HG03342 (cell line): ENCODE measurements at regions not wholly inside any gene's neighbourhood (a gene's known extent, or its start where the extent isn't known, plus 50 kb on each side); places are given as distances from the start of the nearest gene placed in this dataset.
A peak's percentile ranks its signal among the peaks of the same experiment; 100 is the strongest.

Source experiments
- ATAC-seq: cut with Tn5 transposase; IDR thresholded peaks from one replicate; pipeline ENCODE4 v1.9.1; 2021; ENCODE audit warnings: mild to moderate bottlenecking, moderate library complexity; ENCODE audit not compliant: unreplicated experiment

DNA sequence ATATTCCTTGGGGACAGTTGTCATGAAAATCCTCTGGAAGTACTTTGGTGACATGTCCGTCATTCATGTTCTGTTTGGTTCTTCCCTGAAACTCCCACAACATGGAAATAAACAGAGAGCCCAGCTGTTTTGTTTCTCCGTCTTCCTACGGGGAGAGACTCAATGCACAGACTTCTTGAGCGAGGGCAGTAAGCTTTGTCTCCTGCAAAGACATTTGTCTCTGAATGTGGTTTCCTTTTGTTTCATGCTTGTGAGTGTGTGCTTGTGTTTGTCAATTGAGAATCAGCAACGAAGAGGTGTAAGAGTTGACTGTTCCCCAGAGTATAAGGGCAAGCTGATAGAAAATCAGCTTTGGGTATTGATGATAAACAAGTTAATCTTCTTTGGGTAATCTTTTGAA is 643.0 kb upstream of the RBFOX1 start:
- ATAC-seq = no peak

DNA sequence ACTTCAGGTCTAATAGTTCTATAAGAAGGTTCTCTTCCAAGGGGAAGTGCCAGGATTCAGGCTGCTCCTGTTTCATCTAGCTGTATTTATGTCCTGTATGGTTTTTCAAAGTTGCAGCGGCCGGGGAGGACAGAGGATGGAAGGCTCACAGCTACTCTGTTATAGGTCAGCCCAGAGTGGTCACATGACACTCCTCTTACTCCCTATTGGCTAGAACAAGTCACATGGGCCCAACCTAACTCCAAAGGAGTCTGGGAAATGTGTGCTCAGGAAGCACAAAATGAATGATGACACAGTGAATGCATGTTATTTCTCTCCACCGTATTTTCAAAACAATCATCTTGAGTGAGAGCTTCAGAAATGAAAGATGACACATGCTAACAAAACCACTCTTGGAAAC is 645.1 kb upstream of the RBFOX1 start:
- no peak for ATAC-seq

DNA sequence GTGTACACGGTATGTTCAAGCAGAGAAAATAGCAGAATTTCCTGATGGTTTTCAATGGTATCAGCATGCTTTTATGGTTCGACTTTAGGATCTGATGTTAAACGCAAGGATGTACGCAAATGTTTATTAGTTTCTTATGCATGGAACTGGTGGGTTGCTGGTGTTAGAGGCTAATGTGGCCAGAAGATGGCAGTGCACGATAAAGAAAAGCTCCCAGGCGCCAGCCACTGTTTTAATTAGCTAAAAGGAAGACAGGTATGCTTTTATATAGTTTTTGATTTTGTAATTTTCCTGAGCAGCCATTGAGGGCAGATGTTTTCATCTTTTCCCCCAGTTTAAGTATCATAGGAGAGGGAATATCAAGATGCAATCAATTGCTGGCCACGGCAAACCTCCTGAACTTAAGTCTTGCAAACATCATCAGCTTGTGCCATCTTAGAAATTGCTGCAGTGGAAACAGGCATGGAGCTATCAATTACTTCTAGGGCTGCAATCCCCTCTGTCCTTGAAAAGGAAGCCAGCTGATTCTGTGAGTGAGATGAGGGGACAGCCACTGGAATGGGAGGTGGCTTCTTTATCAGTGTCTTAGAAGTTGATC is 648.5 kb upstream of the RBFOX1 start:
- no peak for ATAC-seq

DNA sequence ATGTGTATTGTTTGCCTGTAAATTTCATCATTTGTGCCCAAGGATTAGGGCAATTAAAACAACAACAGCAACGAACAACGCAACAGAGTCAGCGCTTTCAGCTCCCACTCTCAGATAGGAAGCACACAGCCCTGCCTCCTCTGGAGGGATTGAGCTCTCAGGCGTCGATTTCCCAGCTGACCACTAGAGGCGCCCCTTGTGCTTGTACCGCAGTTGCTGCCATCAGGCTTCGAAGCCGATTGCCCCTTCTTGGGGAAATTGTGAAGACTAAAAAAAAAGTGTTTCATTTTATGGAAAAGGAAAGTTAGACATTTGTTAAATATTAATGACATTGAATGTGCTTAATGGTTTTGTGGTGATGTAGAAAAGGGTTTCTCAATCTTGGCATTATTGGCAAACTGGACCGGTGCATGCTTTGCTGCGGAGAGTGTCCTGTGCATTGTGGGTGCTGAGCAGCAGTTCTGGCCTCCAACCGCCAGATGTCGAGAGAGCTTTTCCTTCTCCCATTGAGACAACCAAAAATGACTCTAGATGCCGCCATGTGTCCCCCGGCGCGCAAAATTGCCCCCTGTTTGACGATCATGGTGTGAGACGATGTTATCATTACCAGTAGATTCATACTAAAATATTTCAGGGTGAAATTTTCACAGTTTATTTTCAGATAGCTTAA is 650.4 kb upstream of the RBFOX1 start:
- peak; percentile 58 for ATAC-seq

DNA sequence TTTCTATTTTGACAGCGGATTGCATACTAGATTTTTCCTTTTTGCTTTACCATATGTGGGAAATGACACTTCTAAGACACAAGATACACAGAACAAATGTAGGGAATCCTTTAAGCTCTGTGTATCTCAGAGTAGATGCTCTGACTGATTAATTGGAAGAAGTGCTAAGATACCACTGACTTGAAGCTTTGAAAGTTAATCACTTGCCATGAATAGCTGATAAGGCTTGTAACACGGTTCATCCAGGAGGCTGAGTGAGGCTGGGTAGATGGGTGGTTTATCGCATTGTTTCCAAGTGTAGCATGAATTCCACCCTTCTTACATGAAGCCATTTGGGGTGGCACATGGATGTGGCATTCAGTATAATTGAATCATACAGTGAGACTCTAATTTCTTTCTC is 654.1 kb upstream of the RBFOX1 start:
- no peak for ATAC-seq

DNA sequence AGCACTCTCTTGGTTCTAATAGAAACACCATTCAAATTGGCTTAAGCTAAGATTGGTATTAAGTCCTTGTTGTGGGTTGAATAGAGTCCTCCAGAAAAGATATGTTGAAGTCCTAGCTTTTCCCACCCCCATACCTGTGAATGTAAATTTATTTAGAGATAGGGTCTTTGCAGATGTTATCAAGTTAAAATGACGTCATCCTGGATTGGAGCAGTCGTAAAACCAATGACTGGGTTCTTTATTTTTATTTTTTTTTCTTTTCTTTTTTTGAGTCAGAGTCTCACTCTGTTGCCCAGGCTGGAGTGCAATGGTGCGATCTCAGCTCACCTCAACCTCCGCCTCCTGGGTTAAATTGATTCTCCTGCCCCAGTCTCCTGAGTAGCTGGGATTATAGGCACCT is 658.6 kb upstream of the RBFOX1 start:
- ATAC-seq = no peak

DNA sequence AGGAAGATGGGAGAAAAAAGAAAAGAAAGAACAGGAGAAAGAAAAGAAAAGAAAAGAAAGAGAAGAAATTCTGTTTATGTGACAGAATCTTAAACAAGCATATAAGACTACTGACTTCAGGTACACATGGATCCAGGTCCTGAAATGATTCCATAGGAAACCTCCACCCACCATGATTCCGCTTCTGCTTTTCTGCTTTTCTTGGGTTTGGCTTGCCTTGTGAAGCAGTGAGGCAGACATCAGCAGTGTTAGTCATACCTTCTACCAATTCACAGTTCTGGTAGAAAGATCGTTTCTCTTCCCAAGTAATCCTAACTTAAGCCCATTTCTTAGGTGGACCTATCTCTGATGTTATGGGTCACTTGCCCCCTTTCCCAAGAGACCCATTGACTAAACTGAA is 660.1 kb upstream of the RBFOX1 start:
- no peak for ATAC-seq

DNA sequence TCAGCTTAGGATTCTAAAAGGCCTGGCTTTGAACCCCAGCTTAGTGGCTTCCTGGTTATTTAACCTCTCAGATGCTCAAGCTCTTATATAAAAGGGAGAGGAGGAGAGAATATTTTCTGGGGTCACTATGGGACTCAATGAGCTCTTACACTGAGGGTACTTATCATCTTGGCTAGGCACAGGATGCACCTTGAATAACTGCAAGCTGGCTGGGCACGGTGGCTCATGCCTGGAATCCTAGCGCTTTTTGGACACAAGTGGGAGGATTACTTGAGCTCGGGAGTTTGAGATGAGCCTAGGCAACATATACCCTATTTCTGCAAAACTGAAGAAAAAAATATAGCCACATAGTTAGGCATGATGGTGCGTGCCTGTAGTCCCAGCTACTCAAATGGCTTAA is 665.3 kb upstream of the RBFOX1 start:
- no peak for ATAC-seq

DNA sequence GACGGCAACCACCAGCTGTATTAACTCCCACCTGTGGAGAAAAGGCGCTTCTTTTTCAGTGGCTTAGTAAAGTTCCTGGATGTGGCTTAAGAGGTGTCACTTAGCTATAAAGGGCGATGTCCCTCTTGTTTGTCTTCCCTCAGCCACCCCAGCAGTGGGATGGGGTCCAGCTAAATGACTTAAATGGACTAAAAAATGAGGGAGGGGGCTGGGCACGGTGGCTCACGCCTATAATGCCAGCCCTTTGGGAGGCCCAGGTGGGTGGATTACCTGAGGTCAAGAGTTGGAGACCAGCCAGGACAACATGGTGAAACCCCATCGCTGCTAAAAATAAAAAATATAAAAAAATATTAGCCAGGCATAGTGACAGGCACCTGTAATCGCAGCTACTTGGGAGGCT is 667.5 kb upstream of the RBFOX1 start:
- no peak for ATAC-seq

DNA sequence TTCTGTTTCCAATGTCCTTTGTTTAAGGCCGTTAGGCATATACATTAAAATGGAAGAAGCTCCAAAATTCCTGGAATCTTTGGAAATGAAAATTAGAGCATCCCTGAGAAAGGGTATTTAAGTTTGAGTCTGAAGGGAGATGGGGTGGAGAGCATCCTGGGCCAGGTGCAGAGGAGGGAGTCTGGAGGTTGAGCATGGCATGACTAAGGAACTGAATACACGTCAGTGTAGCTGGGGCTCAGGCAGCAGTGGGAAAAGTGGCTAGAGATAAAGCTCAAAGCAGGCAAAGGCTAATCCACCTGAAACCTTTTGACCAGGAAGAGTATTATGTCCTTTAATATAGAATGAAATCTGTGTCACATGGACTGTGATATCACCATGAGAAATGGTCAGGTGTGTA is 669.0 kb upstream of the RBFOX1 start:
- ATAC-seq = no peak

DNA sequence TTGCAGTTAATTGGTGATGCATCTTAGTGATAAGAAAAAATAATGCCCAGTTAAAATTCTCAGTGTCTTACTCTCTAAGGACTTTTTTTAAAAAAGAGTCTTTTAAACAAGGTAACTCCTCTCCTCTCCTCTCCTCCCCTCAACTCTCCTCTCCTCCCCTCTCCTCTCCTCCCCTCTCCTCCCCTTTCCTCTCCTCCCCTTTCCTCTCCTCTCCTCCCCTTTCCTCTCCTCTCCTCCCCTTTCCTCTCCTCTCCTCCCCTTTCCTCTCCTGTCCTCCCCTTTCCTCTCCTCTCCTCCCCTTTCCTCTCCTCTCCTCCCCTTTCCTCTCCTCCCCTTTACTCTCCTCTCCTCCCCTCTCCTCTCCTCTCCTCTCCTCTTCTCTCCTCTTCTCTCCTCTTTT is 675.9 kb upstream of the RBFOX1 start:
- no peak for ATAC-seq

DNA sequence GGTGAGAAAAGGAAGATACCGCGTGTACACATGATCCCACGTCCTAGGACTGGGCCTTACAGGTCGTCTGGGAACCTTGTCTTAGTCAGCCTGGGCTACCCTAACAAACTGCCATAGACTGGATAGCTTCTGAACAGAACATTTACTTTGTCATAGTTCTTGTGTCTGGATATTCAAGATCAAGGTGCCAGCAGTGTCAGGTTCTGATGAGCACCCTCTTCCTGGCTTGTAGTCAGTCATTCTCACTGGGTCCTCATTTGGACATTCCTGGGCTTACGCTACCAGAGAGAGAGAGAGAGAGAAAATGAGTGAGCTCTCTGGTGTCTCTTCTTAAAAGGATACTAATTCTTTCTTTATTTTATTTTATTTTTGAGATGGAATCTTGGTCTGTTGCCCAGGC is 685.8 kb upstream of the RBFOX1 start:
- no peak for ATAC-seq

DNA sequence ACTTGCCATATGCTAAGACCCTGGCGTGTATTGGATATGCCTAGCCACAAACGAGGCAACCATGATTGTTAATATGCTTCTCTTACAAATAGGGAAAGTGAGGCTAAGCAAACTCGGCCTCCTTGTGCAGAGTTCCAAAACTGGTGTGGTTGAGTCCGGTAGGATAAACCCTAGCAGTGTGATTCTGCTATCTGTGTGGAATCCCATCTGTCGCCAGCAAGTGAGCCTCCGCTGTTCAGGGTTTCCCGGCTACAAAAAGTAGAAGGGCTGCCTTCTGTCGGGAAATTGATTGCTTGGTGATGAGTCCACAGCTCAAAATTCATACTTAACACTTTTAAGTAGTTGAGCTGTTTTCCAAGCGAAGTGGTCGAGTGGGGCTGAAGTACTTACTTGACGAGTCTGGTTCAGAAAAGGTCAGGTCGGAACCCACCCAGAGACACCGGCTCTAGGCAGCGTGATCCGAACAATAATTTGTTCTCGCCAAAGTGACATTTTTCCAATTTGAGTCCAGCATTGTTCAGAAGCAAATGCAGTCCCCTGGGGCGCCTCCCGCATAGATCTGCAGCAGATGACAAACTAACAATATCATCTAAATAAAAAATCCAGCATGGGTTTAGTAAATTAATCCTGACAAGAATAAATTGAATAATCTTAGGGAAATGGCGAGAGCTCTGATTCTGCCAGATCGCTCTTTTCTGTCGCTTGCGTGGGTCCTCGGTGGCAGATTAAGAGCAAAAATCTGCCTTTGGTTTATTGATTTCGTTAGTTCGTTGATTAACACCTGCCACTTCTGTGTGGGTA is 686.7 kb upstream of the RBFOX1 start:
- no peak for ATAC-seq

DNA sequence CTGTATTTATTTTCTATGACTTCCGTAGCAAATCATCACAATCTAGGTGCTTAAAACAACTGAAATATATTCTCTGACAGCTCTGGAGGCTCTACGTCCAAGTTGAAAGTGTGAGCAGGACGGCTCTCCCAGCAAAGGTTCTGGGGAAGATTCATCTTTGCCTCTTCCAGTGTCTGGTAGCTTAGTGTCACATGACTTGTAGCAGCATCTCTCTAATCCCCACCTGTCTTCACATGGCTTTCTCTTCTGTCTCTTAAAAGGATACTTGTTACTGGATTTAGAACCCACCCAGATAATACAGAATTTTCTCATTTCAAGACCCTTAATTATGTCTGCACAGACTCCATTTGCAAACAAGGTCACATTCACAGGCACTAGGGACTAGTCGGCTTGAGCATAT is 687.7 kb upstream of the RBFOX1 start:
- no peak for ATAC-seq

DNA sequence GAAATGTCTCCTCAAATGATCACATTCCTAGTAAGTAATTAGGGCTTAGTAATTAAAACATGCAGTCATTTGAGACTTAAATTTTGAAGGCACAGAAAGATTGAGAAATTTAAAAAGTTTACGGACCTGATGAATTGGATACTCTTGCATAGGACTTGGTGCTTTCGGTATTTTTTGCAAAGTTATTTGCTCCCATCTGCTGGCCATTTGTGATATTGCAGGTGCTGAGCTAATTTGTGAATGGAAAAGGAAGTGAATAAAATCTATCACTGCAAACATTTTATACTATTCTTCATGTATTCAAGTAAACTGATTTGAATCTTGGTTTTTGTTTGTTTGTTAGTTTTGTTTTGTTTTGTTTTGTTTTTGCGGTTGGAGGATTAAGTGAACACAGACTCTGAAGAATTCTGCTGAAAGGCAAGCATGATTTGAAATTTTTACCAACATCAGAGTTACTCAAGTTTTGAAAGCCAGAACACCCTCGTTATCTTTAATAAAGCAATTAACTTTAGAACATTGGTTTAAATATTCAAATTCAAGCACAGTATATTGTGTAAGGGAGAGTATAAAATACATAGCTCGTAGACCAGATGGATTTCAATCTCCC is 689.5 kb upstream of the RBFOX1 start:
- ATAC-seq = no peak

DNA sequence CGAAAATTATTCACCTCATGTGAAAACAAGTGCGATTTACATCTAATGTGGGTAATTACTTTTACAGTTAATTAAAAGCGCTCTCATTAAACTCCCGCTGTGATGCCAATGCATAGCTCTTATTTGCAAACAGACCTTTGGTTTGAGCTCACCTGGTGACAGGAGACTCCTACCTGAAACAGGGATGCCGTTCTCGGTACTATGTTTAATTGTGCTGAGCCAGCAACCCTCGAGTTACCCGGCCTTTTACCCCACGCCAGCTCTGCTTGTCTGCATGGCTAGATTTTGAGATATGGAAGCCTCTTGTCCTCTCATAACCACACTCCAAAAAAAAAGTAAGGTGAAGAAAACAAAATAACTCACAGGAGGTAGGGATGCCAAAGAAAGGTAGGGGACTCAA is 690.4 kb upstream of the RBFOX1 start:
- ATAC-seq = no peak

DNA sequence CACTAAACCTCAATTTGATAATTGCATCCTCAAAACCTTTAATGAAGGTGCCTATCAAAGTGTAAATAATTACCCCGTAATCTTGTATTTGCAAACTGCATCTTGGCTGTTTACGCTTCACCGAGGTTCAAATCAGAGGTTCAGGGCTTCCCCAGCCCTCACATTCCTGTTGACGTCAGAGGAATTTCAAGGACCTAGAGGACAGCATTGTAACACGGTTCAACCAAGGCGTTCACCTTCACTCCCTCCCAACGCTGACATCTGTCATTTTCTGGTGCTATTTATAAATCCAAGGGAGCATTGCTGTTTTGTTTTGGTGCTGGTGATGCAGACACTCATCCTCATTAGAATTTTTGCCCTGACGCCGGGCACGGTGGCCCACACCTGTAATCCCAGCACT is 691.6 kb upstream of the RBFOX1 start:
- no peak for ATAC-seq

DNA sequence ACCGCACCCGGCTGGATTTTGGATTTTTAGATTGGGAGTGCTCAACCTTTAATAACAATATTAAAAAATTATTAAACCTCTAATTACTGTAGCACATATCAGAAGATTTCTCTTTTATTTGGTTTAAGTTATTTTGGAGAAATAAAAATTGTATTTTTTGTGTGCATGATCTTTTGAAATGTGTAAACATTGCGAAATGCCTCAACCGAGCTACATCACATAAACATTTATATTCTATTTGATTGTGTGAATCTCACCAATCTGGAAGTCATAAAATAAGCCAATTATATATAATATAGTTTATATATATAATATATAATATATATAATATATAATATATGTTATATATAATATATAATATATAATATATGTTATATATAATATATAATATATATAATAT is 696.2 kb upstream of the RBFOX1 start:
- ATAC-seq = no peak

DNA sequence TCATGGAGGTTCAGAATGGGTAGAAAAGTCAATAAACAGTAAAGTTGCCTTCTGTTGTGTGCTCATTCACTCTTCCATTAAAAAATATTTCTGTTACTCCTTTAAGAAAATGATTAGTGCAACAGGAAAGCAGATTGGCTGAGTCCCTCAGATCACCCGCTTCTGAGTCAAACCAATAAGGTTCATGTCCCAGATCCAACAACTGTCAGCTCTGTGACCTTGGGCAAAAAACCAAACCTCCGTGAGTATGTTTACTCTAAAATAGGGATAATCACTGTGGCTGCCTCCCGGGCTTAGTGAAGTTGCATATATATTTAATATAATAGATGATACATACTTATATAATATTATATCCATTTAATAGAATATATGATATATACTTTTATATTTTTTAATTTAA is 698.5 kb upstream of the RBFOX1 start:
- no peak for ATAC-seq

DNA sequence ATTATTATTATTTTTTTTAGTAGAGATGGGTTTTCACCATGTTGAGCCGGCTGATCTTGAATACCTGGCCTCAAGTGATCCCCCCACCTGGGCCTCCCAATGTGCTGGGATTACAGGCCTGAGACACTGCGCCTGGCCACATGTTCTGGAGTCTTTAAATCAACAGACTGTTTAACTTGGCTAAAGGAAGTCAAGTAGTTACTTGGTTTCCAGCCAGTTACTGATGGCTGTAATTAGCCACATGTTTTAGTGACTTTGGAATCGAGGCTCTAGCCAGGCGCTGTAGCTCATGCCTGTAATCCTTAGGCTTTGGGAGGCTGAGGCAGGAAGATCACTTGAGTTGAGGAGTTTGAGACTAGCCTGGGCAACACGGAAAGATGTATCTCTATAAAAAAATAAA is 699.2 kb upstream of the RBFOX1 start:
- no peak for ATAC-seq

DNA sequence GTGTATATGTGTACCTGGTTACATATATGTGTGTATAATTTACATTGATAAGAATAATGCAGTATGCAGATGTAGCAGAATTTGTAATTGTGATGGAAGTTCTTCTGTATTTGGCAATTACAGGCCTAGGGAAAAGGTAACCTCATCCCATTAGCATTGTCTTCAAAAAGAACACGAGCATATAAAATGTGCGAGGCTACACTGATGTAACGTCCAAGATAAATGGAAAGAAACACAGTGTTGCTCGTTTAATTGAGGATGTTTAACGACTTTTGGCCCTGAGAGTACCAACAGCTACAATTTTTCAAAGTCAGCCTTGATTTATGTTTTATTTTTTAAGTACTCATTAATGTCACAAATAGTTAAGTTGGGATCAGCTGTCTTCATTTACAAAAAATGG is 703.5 kb upstream of the RBFOX1 start:
- ATAC-seq = no peak

DNA sequence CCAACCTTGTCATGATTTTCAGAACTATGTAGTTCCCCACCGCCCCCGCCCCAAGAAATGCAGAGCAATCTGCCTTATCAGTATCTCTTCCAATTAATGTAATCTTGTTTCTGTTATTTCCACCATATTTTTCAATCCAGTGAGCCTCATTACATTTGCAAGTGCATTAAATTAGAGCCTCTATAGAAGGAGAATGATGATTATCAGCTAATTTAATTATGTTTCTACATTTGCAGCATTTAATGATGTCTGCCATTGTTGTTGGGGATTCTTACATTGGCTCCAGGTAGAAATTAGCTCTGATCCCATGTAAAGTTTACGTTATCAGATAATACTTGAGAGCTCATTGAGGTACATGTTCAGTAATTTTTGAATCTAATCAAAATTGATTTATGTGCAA is 707.0 kb upstream of the RBFOX1 start:
- no peak for ATAC-seq
